Motor neuron (in vitro differentiated cells): ENCODE measurements at regions not wholly inside any gene's neighbourhood (a gene's known extent, or its start where the extent isn't known, plus 50 kb on each side); places are given as distances from the start of the nearest gene placed in this dataset.
A peak's percentile ranks its signal among the peaks of the same experiment; 100 is the strongest.
"Not testable (repeated sequence)": the region's sequence is repeated elsewhere in the genome, so short reads cannot be mapped to it uniquely, and the experiment has no call there.

ENCODE experiments used
- ATAC-seq, 8 experiments: fragments of 200-7000 bp; cut with Tn5 transposase; replicated peaks in 6 of 8; 2 replicates each; pipeline ENCODE4 v1.8.0; 2021; ENCODE audit warnings: mild to moderate bottlenecking in 8 of 8, moderate library complexity in 8 of 8
- H3K27ac ChIP-seq, 2 donors: fragments of 250-450 bp; sonication (Bioruptor Pico); 2 replicates each; pipeline ENCODE4 v1.9.0; 2021; ENCODE audit warnings: antibody characterized with exemption in 2 of 2, mild to moderate bottlenecking in 2 of 2, moderate library complexity in 1 of 2
- H3K4me1 ChIP-seq, 2 donors: fragments of 250-450 bp; sonication (Bioruptor Pico); replicated peaks in 1 of 2; 2 replicates each; pipeline ENCODE4 v1.6.1; 2021; ENCODE audit warnings: antibody characterized with exemption in 2 of 2, mild to moderate bottlenecking in 2 of 2, moderate library complexity in 1 of 2
- H3K4me3 ChIP-seq, 5 donors: fragments of 250-450 bp; sonication (Bioruptor Pico); 2 replicates each; pipeline ENCODE4 v1.9.0; 2021; ENCODE audit warnings: antibody characterized with exemption in 5 of 5, mild to moderate bottlenecking in 5 of 5, moderate library complexity in 4 of 5
- WGBS, 10 experiments: fragments of 450-650 bp; shearing (Covaris generic); methylation state at CpG; one replicate each; pipeline ENCODE4 v1.0.0; 2022; 5-methylcytosine and 5-hydroxymethylcytosine counted together
- in situ Hi-C, 9 experiments: fragments of 400-800 bp; cut with MboI; loops; one replicate each; pipeline ENCODE4 v1.15.0; 2021; ENCODE audit warnings: low sequenced_read_pairs in 9 of 9, low pct_unique_long_range_greater_than_20kb in 2 of 9; ENCODE audit not compliant: unreplicated experiment in 9 of 9

- Histone ChIP-seq H3K27ac (no peak overlapping the region), H3K4me3 (no peak overlapping the region), H3K4me1 (no peaks in the 10 kb centered on the region)
- 0 to 45% (median 20%) methylated on average over 3 to 18 of the region's 19 CpGs for WGBS, 10 experiments
- ATAC-seq, result peak in 1 of 8 experiments; percentile 37
- in situ Hi-C loops, result loop anchor here in 2 of 9 experiments (10.0 to 25.0 kb wide), 2 partner anchors 97 to 99 kb away; no protein-coding TSS in a partner anchor
These were observed 57.1 kb downstream of the ADCYAP1 start for GRCh38 chr18:961644-962355.

- Histone ChIP-seq H3K4me1 (no peaks in the 10 kb centered on the region), H3K4me3 (no peak overlapping the region), H3K27ac (no peak overlapping the region)
- no peak for ATAC-seq
- in situ Hi-C loops, result loop anchor here in 2 of 9 experiments (10.0 to 25.0 kb wide), 2 partner anchors 98 to 101 kb away; no protein-coding TSS in a partner anchor
- WGBS, 10 experiments, result 0 to 100% (median 80%) methylated on average over 1 to 2 of the region's 2 CpGs; no CpG with 5 or more reads in 2 of the 10 experiments
These were observed 58.6 kb downstream of the ADCYAP1 start for GRCh38 chr18:963276-963675.

- no peaks in the 10 kb centered on the region for H3K4me1 ChIP-seq
- no peak overlapping the region for H3K27ac ChIP-seq
- no peak overlapping the region for H3K4me3 ChIP-seq
- in situ Hi-C loops, result loop anchor here in 2 of 9 experiments (10.0 to 25.0 kb wide), 2 partner anchors 101 to 104 kb away; no protein-coding TSS in a partner anchor
- ATAC-seq, result no peak
- WGBS, 10 experiments, result 6 to 100% (median 72%) methylated on average over 1 to 9 of the region's 11 CpGs
These were observed 61.5 kb downstream of the ADCYAP1 start for GRCh38 chr18:965921-966758.

GRCh38 chr18:966759-967576 lies 62.3 kb downstream of the ADCYAP1 start:
- Histone ChIP-seq H3K4me1 (no peaks in the 10 kb centered on the region), H3K4me3 (no peak overlapping the region), H3K27ac (no peak overlapping the region)
- ATAC-seq, result no peak
- in situ Hi-C loops, result loop anchor here in 2 of 9 experiments (10.0 to 25.0 kb wide), 2 partner anchors 102 to 105 kb away; no protein-coding TSS in a partner anchor
- 20 to 93% (median 68%) methylated on average over 2 to 7 of the region's 8 CpGs; no CpG with 5 or more reads in 2 of the 10 experiments for WGBS, 10 experiments

GRCh38 chr18:968910-969309 lies 64.2 kb downstream of the ADCYAP1 start:
- in situ Hi-C loops, result loop anchor here in 2 of 9 experiments (10.0 to 25.0 kb wide), 2 partner anchors 104 to 107 kb away; no protein-coding TSS in a partner anchor

GRCh38 chr18:969311-969710 lies 64.6 kb downstream of the ADCYAP1 start:
- WGBS, 10 experiments, result 0 to 92% (median 41%) methylated on average over 1 to 3 of the region's 3 CpGs; no CpG with 5 or more reads in 4 of the 10 experiments
- in situ Hi-C loops, result loop anchor here in 2 of 9 experiments (10.0 to 25.0 kb wide), 2 partner anchors 105 to 107 kb away; no protein-coding TSS in a partner anchor

More at GRCh38 chr18:968910-969309, 64.2 kb downstream of the ADCYAP1 start:
- not testable (repeated sequence) for H3K27ac ChIP-seq, H3K4me3 ChIP-seq, H3K4me1 ChIP-seq, ATAC-seq
- WGBS, 10 experiments, result 0 to 80% methylated on average over 1 of the region's 1 CpG; no CpG with 5 or more reads in 8 of the 10 experiments

GRCh38 chr18:974606-975005 lies 69.9 kb downstream of the ADCYAP1 start:
- in situ Hi-C loops, result loop anchor here in 1 of 9 experiments (25.0 kb wide), 1 partner anchor 112 kb away; no protein-coding TSS in a partner anchor

More at GRCh38 chr18:969311-969710, 64.6 kb downstream of the ADCYAP1 start:
- H3K4me1 ChIP-seq, H3K4me3 ChIP-seq, H3K27ac ChIP-seq, ATAC-seq: not testable (repeated sequence)

GRCh38 chr18:976393-977128 lies 71.9 kb downstream of the ADCYAP1 start:
- Histone ChIP-seq H3K27ac (peak overlapping the region in 1 of 2 donors; percentile 64), H3K4me3 (peak overlapping the region in 4 of 5 donors; percentile 36 to 41 (median 39))
- 17 to 80% methylated on average over 1 of the region's 37 CpGs; no CpG with 5 or more reads in 8 of the 10 experiments for WGBS, 10 experiments
- H3K4me1 ChIP-seq, in situ Hi-C loops: not testable (repeated sequence)
- peak in 1 of 8 experiments; percentile 39 for ATAC-seq

More at GRCh38 chr18:974606-975005, 69.9 kb downstream of the ADCYAP1 start:
- H3K27ac ChIP-seq, H3K4me3 ChIP-seq, ATAC-seq, H3K4me1 ChIP-seq: not testable (repeated sequence)
- WGBS, 10 experiments, result 75% methylated on average over 1 of the region's 6 CpGs; no CpG with 5 or more reads in 9 of the 10 experiments

- H3K4me1 ChIP-seq, ATAC-seq, H3K27ac ChIP-seq, in situ Hi-C loops: not testable (repeated sequence)
- 20% methylated on average over 1 of the region's 1 CpG; no CpG with 5 or more reads in 9 of the 10 experiments for WGBS, 10 experiments
- peak overlapping the region in 4 of 5 donors; percentile 36 to 41 (median 39) for H3K4me3 ChIP-seq
These were observed 72.7 kb downstream of the ADCYAP1 start for GRCh38 chr18:977327-977726.

- in situ Hi-C loops, ATAC-seq, H3K4me1 ChIP-seq, H3K27ac ChIP-seq: not testable (repeated sequence)
- H3K4me3 ChIP-seq, result peak overlapping the region in 1 of 5 donors; percentile 36
- 83% methylated on average over 1 of the region's 3 CpGs; no CpG with 5 or more reads in 9 of the 10 experiments for WGBS, 10 experiments
These were observed 73.1 kb downstream of the ADCYAP1 start for GRCh38 chr18:977732-978131.

- Histone ChIP-seq H3K4me1 (peaks cover 0 to 12% of the 10 kb centered on the region in 2 donors), H3K4me3 (no peak overlapping the region), H3K27ac (no peak overlapping the region)
- in situ Hi-C loops, result no loop called here
- no peak for ATAC-seq
- 13 to 85% (median 75%) methylated on average over 1 to 3 of the region's 4 CpGs; no CpG with 5 or more reads in 4 of the 10 experiments for WGBS, 10 experiments
These were observed 75.9 kb downstream of the ADCYAP1 start for GRCh38 chr18:980586-980985.
